GM12892 (cell line): ENCODE measurements at regions not wholly inside any gene's neighbourhood (a gene's known extent, or its start where the extent isn't known, plus 50 kb on each side); places are given as distances from the start of the nearest gene placed in this dataset.

Source experiments
- POLR2A ChIP-seq: IDR thresholded peaks from 2 replicates; pipeline ENCODE4 v1.6.1; 2011; ENCODE audit warnings: low read depth, low read length, control low read depth
- POLR2AphosphoS5 ChIP-seq: IDR thresholded peaks from 2 replicates; pipeline ENCODE4 v1.6.1; 2011; ENCODE audit warnings: low read depth, low read length, control low read depth

DNA sequence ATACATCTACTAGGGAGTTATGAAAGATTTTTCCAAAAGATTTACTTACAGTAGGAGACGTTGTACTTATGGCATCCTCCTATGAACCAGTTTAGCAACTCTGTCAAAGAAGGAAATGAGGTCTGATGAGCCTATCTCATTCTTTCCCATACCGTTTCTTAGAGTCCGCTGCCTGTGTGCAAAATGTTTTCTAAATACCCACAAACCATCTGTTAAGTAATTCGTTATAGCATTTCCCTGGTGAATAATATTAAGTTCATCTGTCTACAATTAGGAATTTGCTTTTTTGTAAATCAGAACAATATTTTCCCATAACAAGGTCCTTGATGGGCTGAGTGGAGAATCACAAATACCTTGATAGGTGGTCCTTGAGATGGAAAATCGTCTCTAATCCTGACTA lies 178.8 kb upstream of the TMTC4 start:
- TF ChIP-seq POLR2AphosphoS5 (no peak), POLR2A (no peak)
